HCT116 (cell line): ENCODE measurements at regions not wholly inside any gene's neighbourhood (a gene's known extent, or its start where the extent isn't known, plus 50 kb on each side); places are given as distances from the start of the nearest gene placed in this dataset.

Experiments
- ATAC-seq: fragments of 200-7000 bp; cut with Tn5 transposase; 2 replicates; pipeline ENCODE4 v1.9.1; 2020; ENCODE audit warnings: mild to moderate bottlenecking, moderate library complexity
- BruUV-seq: library from RNA; stranded (reverse); fragments of 400-500 nt; replicated peaks from 2 replicates; lab custom pipeline; 2021; lab: Mats Ljungman, UMichigan
- CTCF ChIA-PET: fragments of 300-600 bp; sonication (Branson Sonifier 250); formaldehyde crosslinking; loops from one replicate; lab custom pipeline; 2021; ENCODE audit warnings: antibody characterized with exemption; lab: Charles Lee
- POLR2A ChIA-PET: fragments of 300-600, 350-600 bp; sonication (Branson Sonifier 250); formaldehyde crosslinking; loops from one replicate; lab custom pipeline; 2021; ENCODE audit warnings: antibody characterized with exemption; lab: Charles Lee
- RAD21 ChIA-PET, 2 experiments: fragments of 300-600 bp; sonication (Branson Sonifier 250); formaldehyde crosslinking; loops; one replicate each; lab custom pipeline; 2023; ENCODE audit warnings: low total read pairs in 2 of 2; ENCODE audit not compliant: uncharacterized antibody in 2 of 2, unreplicated experiment in 2 of 2, low non-redundant PET in 1 of 2; lab: Charles Lee
- DNase-seq: peaks from one replicate; pipeline ENCODE4 v3.0.0-alpha.2; 2010; ENCODE audit warnings: low read depth, low spot score
- H2AFZ ChIP-seq: fragments of 200-600 bp; shearing (Covaris generic), sonication (generic); 2 replicates; pipeline ENCODE4 v1.6.1; 2017; ENCODE audit warnings: low read depth, mixed run types, mixed read lengths, antibody characterized with exemption, low read length; ENCODE audit not compliant: poor library complexity, severe bottlenecking
- H3K27ac ChIP-seq: 2 replicates; pipeline ENCODE4 v1.5.1; 2012; ENCODE audit warnings: low read depth, low read length
- H3K27me3 ChIP-seq: fragments of 200-600 bp; sonication (generic); 2 replicates; pipeline ENCODE4 v1.6.1; 2016; ENCODE audit warnings: mixed run types, low read length, mixed read lengths; ENCODE audit not compliant: insufficient read depth
- H3K36me3 ChIP-seq, 2 experiments: fragments of 200-500 bp in 1 of 2; fragments of 200-600 bp in 1 of 2; sonication (Bioruptor generic) in 1 of 2; sonication (generic) in 1 of 2; 2 replicates each; pipeline versions ENCODE4 v1.5.1 to v1.6.1; 2014 to 2016; ENCODE audit warnings: low read length in 2 of 2, inconsistent platforms in 1 of 2, mixed read lengths in 1 of 2, mixed run types in 1 of 2; ENCODE audit not compliant: insufficient read depth in 2 of 2, control insufficient read depth in 1 of 2
- H3K4me1 ChIP-seq, 2 experiments: fragments of 200-600 bp in 1 of 2; sonication (generic) in 1 of 2; 2 replicates each; pipeline versions ENCODE4 v1.5.1 to v1.6.1; 2012 to 2017; ENCODE audit warnings: low read length in 2 of 2, inconsistent platforms in 1 of 2, mild to moderate bottlenecking in 1 of 2, mixed read lengths in 1 of 2, mixed run types in 1 of 2, moderate library complexity in 1 of 2; ENCODE audit not compliant: insufficient read depth in 2 of 2, control insufficient read depth in 1 of 2
- H3K4me2 ChIP-seq: fragments of 200-600 bp; sonication (generic); 2 replicates; pipeline ENCODE4 v1.6.1; 2017; ENCODE audit warnings: mixed run types, low read length, mixed read lengths
- H3K4me3 ChIP-seq, 2 experiments: fragments of 200-600 bp in 1 of 2; sonication (generic) in 1 of 2; replicated peaks in 1 of 2; 2 replicates each; pipeline ENCODE4 v1.5.1; 2011 to 2016; ENCODE audit warnings: low read length in 2 of 2, control low read depth in 1 of 2, low read depth in 1 of 2, mild to moderate bottlenecking in 1 of 2, mixed read lengths in 1 of 2, mixed run types in 1 of 2
- H3K79me2 ChIP-seq: fragments of 200-600 bp; sonication (generic); 2 replicates; pipeline ENCODE4 v1.6.1; 2017; ENCODE audit warnings: mild to moderate bottlenecking, mixed run types, low read length, moderate library complexity, mixed read lengths; ENCODE audit not compliant: insufficient read depth
- H3K9ac ChIP-seq: fragments of 200-600 bp; sonication (generic); 2 replicates; pipeline ENCODE4 v1.6.1; 2016; ENCODE audit warnings: low read length, mixed read lengths
- H3K9me2 ChIP-seq: fragments of 200-600 bp; sonication (generic), shearing (Covaris generic); 2 replicates; pipeline ENCODE4 v1.6.1; 2017; ENCODE audit warnings: mixed run types, mild to moderate bottlenecking, moderate library complexity; ENCODE audit not compliant: insufficient read depth
- H3K9me3 ChIP-seq, 2 experiments: fragments of 200-500 bp in 1 of 2; fragments of 200-600 bp in 1 of 2; sonication (Bioruptor generic) in 1 of 2; sonication (generic) in 1 of 2; 2 replicates each; pipeline ENCODE4 v1.6.1; 2014 to 2017; ENCODE audit warnings: low read length in 2 of 2, mixed read lengths in 2 of 2, inconsistent platforms in 1 of 2, low read depth in 1 of 2, mild to moderate bottlenecking in 1 of 2, mixed run types in 1 of 2, moderate library complexity in 1 of 2; ENCODE audit not compliant: control insufficient read depth in 1 of 2, insufficient read depth in 1 of 2
- H4K20me1 ChIP-seq: fragments of 200-600 bp; sonication (generic), shearing (Covaris generic); 2 replicates; pipeline ENCODE4 v1.6.1; 2017; ENCODE audit warnings: mixed run types, mild to moderate bottlenecking, moderate library complexity; ENCODE audit not compliant: insufficient read depth
- ELF1 ChIP-seq: IDR thresholded peaks from 2 replicates; pipeline ENCODE4 v1.6.1; 2012; ENCODE audit warnings: low read depth, borderline replicate concordance
- FOSL1 ChIP-seq: IDR thresholded peaks from 2 replicates; pipeline ENCODE4 v1.6.1; 2012; ENCODE audit warnings: low read depth
- JUND ChIP-seq: IDR thresholded peaks from 2 replicates; pipeline ENCODE4 v1.6.1; 2012
- POLR2AphosphoS5 ChIP-seq: IDR thresholded peaks from 2 replicates; pipeline ENCODE4 v1.6.1; 2011; ENCODE audit warnings: mild to moderate bottlenecking, low read depth, low read length, moderate library complexity
- SRF ChIP-seq: IDR thresholded peaks from 2 replicates; pipeline ENCODE4 v1.6.1; 2012; ENCODE audit warnings: low read depth
- TCF7L2 ChIP-seq: IDR thresholded peaks from 2 replicates; pipeline ENCODE4 v1.7.0; 2011; ENCODE audit warnings: borderline replicate concordance, inconsistent platforms; ENCODE audit not compliant: insufficient read depth, insufficient read length; ENCODE audit errors: extremely low read depth
- YY1 ChIP-seq: IDR thresholded peaks from 2 replicates; pipeline ENCODE4 v1.6.1; 2011; ENCODE audit warnings: low read length, low read depth, moderate library complexity, mild to moderate bottlenecking; ENCODE audit not compliant: insufficient replicate concordance; ENCODE audit errors: extremely low read depth
- ZFX ChIP-seq: fragments of 450-650 bp; IDR thresholded peaks from 2 replicates; pipeline ENCODE4 v1.6.1; 2017
- ZNF274 ChIP-seq: fragments of 200-500 bp; sonication (Bioruptor generic); IDR thresholded peaks from 2 replicates; pipeline ENCODE4 v1.6.1; 2014; ENCODE audit warnings: mild to moderate bottlenecking, low read depth, low read length, inconsistent platforms
- intact Hi-C: fragments of 100-400 bp; cut with micrococcal nuclease; formaldehyde crosslinking; loops from 2 replicates; pipeline ENCODE4 v1.10.0; 2022
- TF ChIP-seq, protein P1 (sequence below): IDR thresholded peaks from 2 replicates; pipeline ENCODE4 v1.6.1; 2012; ENCODE audit warnings: low read depth

- no peak overlapping the region for H3K4me2 ChIP-seq
- no peak for TF ChIP-seq ELF1
- TF ChIP-seq, protein P1, sequence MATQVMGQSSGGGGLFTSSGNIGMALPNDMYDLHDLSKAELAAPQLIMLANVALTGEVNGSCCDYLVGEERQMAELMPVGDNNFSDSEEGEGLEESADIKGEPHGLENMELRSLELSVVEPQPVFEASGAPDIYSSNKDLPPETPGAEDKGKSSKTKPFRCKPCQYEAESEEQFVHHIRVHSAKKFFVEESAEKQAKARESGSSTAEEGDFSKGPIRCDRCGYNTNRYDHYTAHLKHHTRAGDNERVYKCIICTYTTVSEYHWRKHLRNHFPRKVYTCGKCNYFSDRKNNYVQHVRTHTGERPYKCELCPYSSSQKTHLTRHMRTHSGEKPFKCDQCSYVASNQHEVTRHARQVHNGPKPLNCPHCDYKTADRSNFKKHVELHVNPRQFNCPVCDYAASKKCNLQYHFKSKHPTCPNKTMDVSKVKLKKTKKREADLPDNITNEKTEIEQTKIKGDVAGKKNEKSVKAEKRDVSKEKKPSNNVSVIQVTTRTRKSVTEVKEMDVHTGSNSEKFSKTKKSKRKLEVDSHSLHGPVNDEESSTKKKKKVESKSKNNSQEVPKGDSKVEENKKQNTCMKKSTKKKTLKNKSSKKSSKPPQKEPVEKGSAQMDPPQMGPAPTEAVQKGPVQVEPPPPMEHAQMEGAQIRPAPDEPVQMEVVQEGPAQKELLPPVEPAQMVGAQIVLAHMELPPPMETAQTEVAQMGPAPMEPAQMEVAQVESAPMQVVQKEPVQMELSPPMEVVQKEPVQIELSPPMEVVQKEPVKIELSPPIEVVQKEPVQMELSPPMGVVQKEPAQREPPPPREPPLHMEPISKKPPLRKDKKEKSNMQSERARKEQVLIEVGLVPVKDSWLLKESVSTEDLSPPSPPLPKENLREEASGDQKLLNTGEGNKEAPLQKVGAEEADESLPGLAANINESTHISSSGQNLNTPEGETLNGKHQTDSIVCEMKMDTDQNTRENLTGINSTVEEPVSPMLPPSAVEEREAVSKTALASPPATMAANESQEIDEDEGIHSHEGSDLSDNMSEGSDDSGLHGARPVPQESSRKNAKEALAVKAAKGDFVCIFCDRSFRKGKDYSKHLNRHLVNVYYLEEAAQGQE, result no peak
- no peak for TF ChIP-seq JUND
- TF ChIP-seq SRF, result no peak
- no peak for TF ChIP-seq YY1
- TF ChIP-seq TCF7L2, result no peak
- TF ChIP-seq FOSL1, result no peak
- TF ChIP-seq POLR2AphosphoS5, result no peak
- no peak for TF ChIP-seq ZNF274
- TF ChIP-seq ZFX, result no peak
- no peak overlapping the region for H2AFZ ChIP-seq
- H3K9me3 ChIP-seq, result no peaks in the 10 kb centered on the region
- H3K27me3 ChIP-seq, result no peaks in the 10 kb centered on the region
- ChIA-PET POLR2A (no interaction called here), CTCF (no interaction called here), RAD21 (no interaction called here)
- H3K36me3 ChIP-seq, result no peaks in the 10 kb centered on the region
- intact Hi-C loops, result no loop called here
- no peaks in the 10 kb centered on the region for H3K4me1 ChIP-seq
- no peak overlapping the region for H3K9ac ChIP-seq
- no peaks in the 10 kb centered on the region for H3K79me2 ChIP-seq
- H3K27ac ChIP-seq, result no peak overlapping the region
- H3K4me3 ChIP-seq, result no peak overlapping the region
- ATAC-seq, result no peak
- no peak for DNase-seq
- no peaks in the 10 kb centered on the region for H3K9me2 ChIP-seq
- no peaks in the 10 kb centered on the region for H4K20me1 ChIP-seq
- BruUV-seq, result no TSS peak
Observed at GRCh38 chr4:124163401-124163800, 549.1 kb downstream of the ANKRD50 start.
